ENCODE measurements at regions not wholly inside any gene's neighbourhood (a gene's known extent, or its start where the extent isn't known, plus 50 kb on each side); places are given as distances from the start of the nearest gene placed in this dataset.

DNA sequence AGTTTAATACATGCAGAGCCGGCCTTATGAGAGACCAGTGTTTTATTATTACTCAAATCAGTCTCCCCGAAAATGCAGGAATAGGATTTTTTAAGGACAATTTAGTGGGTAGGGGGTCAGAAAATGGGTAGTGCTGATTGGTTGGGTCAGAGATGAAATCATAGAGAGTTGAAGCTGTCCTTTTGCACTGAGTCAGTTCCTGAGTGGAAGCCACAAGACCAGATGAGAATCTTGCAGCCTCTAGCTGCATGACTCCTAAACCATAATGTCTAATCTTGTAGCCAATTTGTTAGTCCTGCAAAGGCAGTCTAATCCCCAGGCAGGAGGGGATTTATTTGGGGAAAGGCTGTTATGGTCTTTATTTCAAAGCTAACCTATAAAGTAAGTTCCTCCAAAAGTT, 1163.9 kb downstream of the DIAPH3 start:
- Histone ChIP-seq H3K4me1 (replicated peaks; ENCODE audit: insufficient read depth) (no peaks in the 10 kb centered on the region), H2AFZ (no peak overlapping the region), H3F3A (ENCODE audit: insufficient read depth, low read depth) (no peaks in the 10 kb centered on the region), H3K9me3 (ENCODE audit: insufficient read depth, low read depth) (no peaks in the 10 kb centered on the region), H3K27me3 (ENCODE audit: insufficient read depth, low read depth) (no peaks in the 10 kb centered on the region), H4K20me1 (ENCODE audit: insufficient read depth) (no peaks in the 10 kb centered on the region), H3K36me3 (ENCODE audit: low read depth) (no peaks in the 10 kb centered on the region), H3K27ac (no peak overlapping the region), H3K9me2 (ENCODE audit: insufficient read depth) (no peaks in the 10 kb centered on the region), H3K4me3 (no peak overlapping the region), H3K4me2 (no peak overlapping the region), H3K79me2 (ENCODE audit: low read depth) (no peaks in the 10 kb centered on the region)
- no TSS peak for BruUV-seq (replicated peaks)
- CTCF ChIA-PET, result no interaction called here
- no peak for TF ChIP-seq EZH2 (IDR thresholded peaks at IDR 0.05; ENCODE audit: low read depth)
- TF ChIP-seq CTCF (conservative IDR thresholded peaks at IDR 0.05), result no peak
- POLR2A ChIA-PET (ENCODE audit: unreplicated experiment), result no interaction called here
- intact Hi-C loops (cut with micrococcal nuclease; ENCODE audit: unreplicated experiment), result no loop called here
- no peak for DNase-seq

DNA sequence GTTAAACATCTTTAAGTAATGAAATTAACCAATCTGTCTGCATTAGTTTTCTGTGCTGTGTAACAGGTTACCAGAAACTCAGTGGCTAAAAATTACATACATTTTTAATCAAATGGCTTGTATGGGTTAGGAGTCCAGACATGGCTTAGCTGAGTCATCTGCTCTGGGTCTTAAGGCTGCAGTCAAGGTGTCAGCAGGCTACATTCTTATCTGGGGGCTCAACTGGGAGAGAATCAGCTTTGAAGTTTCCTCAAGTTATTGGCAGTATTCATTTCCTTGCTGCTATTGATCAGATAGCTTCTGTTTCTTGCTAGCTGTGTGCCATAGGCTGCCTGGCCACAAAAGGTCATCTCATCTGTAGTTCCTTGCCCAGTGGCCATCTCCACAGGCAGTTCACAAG, 1163.0 kb downstream of the DIAPH3 start:
- no peak for DNase-seq
- Histone ChIP-seq H3K4me1 (replicated peaks; ENCODE audit: insufficient read depth) (no peaks in the 10 kb centered on the region), H3K36me3 (ENCODE audit: low read depth) (no peaks in the 10 kb centered on the region), H4K20me1 (ENCODE audit: insufficient read depth) (no peaks in the 10 kb centered on the region; the same call in 1 of the 2 replicates), H3K4me2 (no peak overlapping the region), H3K27ac (no peak overlapping the region), H3K9me2 (ENCODE audit: insufficient read depth) (no peaks in the 10 kb centered on the region), H3K27me3 (ENCODE audit: insufficient read depth, low read depth) (no peaks in the 10 kb centered on the region), H3K9me3 (ENCODE audit: insufficient read depth, low read depth) (no peaks in the 10 kb centered on the region), H3K4me3 (no peak overlapping the region), H3F3A (ENCODE audit: insufficient read depth, low read depth) (no peaks in the 10 kb centered on the region), H2AFZ (no peak overlapping the region), H3K79me2 (ENCODE audit: low read depth) (no peaks in the 10 kb centered on the region)
- TF ChIP-seq EZH2 (IDR thresholded peaks at IDR 0.05; ENCODE audit: low read depth), result no peak
- intact Hi-C loops (cut with micrococcal nuclease; ENCODE audit: unreplicated experiment), result no loop called here
- ChIA-PET POLR2A (ENCODE audit: unreplicated experiment) (no interaction called here), CTCF (no interaction called here)
- no TSS peak for BruUV-seq (replicated peaks)

DNA sequence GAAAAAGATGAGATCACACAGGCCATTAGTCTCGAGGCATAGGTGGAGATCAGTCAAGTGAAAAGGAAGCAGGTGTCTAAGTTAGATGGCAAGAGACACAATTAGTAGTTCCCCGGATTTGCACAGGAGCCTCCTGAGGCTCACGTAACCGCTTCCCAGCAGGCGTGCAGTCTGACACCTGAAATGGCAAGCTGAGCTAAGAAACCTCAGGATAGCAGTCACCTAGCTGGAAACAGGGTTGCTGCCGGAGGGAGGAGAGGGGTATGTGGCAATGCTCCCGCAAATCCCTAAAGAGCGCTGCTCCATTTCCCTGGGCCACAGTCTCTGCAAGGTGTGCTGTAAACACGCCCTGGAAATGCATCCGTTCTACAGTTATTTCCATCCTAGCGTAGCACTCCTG, 1151.0 kb downstream of the DIAPH3 start:
- Histone ChIP-seq H3K4me2 (no peak overlapping the region), H3K9me2 (ENCODE audit: insufficient read depth) (no peaks in the 10 kb centered on the region), H3K27ac (no peak overlapping the region), H3F3A (ENCODE audit: insufficient read depth, low read depth) (no peaks in the 10 kb centered on the region), H3K27me3 (ENCODE audit: insufficient read depth, low read depth) (no peaks in the 10 kb centered on the region), H2AFZ (no peak overlapping the region), H3K79me2 (ENCODE audit: low read depth) (no peaks in the 10 kb centered on the region), H3K9me3 (ENCODE audit: insufficient read depth, low read depth) (no peaks in the 10 kb centered on the region), H3K4me1 (replicated peaks; ENCODE audit: insufficient read depth) (no peaks in the 10 kb centered on the region), H3K4me3 (no peak overlapping the region), H3K36me3 (ENCODE audit: low read depth) (no peaks in the 10 kb centered on the region), H4K20me1 (ENCODE audit: insufficient read depth) (peaks cover 5% of the 10 kb centered on the region; the same call in 1 of the 2 replicates)
- TF ChIP-seq EZH2 (IDR thresholded peaks at IDR 0.05; ENCODE audit: low read depth) (no peak), CTCF (conservative IDR thresholded peaks at IDR 0.05) (no peak)
- POLR2A ChIA-PET (ENCODE audit: unreplicated experiment), result no interaction called here
- no peak for DNase-seq
- intact Hi-C loops (cut with micrococcal nuclease; ENCODE audit: unreplicated experiment), result no loop called here
- CTCF ChIA-PET, result no interaction called here
- no TSS peak for BruUV-seq (replicated peaks)

- H4K20me1 ChIP-seq (ENCODE audit: insufficient read depth), result peaks cover 5% of the 10 kb centered on the region; the same call in 1 of the 2 replicates
- no peaks in the 10 kb centered on the region for H3F3A ChIP-seq (ENCODE audit: insufficient read depth, low read depth)
- DNase-seq, result no peak
- H3K9me3 ChIP-seq (ENCODE audit: insufficient read depth, low read depth), result no peaks in the 10 kb centered on the region
- peaks cover 3% of the 10 kb centered on the region; the same call in 1 of the 2 replicates for H3K9me2 ChIP-seq (ENCODE audit: insufficient read depth)
- H3K4me1 ChIP-seq (replicated peaks; ENCODE audit: insufficient read depth), result no peaks in the 10 kb centered on the region
- POLR2A ChIA-PET (ENCODE audit: unreplicated experiment), result no interaction called here
- CTCF ChIA-PET, result no interaction called here
- no peak overlapping the region for H2AFZ ChIP-seq
- H3K4me2 ChIP-seq, result no peak overlapping the region
- H3K27me3 ChIP-seq (ENCODE audit: insufficient read depth, low read depth), result no peaks in the 10 kb centered on the region
- H3K36me3 ChIP-seq (ENCODE audit: low read depth), result no peaks in the 10 kb centered on the region
- no peaks in the 10 kb centered on the region for H3K79me2 ChIP-seq (ENCODE audit: low read depth)
- TF ChIP-seq CTCF (conservative IDR thresholded peaks at IDR 0.05), result no peak
- no peak for TF ChIP-seq EZH2 (IDR thresholded peaks at IDR 0.05; ENCODE audit: low read depth)
- H3K4me3 ChIP-seq, result no peak overlapping the region
- no TSS peak for BruUV-seq (replicated peaks)
- intact Hi-C loops (cut with micrococcal nuclease; ENCODE audit: unreplicated experiment), result loop anchor here (5.0 kb wide), 1 partner anchor 519 kb away; no protein-coding TSS in a partner anchor
- no peak overlapping the region for H3K27ac ChIP-seq
Observed at GRCh38 chr13:59016250-59016649, 1147.5 kb downstream of the DIAPH3 start.
